ENCODE measurements at regions not wholly inside any gene's neighbourhood (a gene's known extent, or its start where the extent isn't known, plus 50 kb on each side); places are given as distances from the start of the nearest gene placed in this dataset.

- ChIA-PET CTCF (no interaction called here), RAD21 (ENCODE audit: low non-redundant PET in 1 of 2, low total read pairs in 2 of 2, uncharacterized antibody in 2 of 2, unreplicated experiment in 2 of 2) (no interaction called here), POLR2A (no interaction called here)
- Histone ChIP-seq H3K4me1 (ENCODE audit: control insufficient read depth in 1 of 2, insufficient read depth in 2 of 2, low read length in 2 of 2) (no peaks in the 10 kb centered on the region), H3K9ac (ENCODE audit: low read length) (no peak overlapping the region), H3K9me3 (ENCODE audit: control insufficient read depth in 1 of 2, insufficient read depth in 1 of 2, low read depth in 1 of 2, low read length in 2 of 2) (no peaks in the 10 kb centered on the region), H3K4me3 (replicated peaks in 1 of 2; ENCODE audit: low read depth in 1 of 2, low read length in 2 of 2) (no peak overlapping the region), H3K9me2 (ENCODE audit: insufficient read depth) (no peaks in the 10 kb centered on the region), H3K79me2 (ENCODE audit: insufficient read depth, low read length) (no peaks in the 10 kb centered on the region), H3K36me3 (ENCODE audit: control insufficient read depth in 1 of 2, insufficient read depth in 2 of 2, low read length in 2 of 2) (no peaks in the 10 kb centered on the region), H2AFZ (ENCODE audit: low read depth, low read length, poor library complexity, severe bottlenecking) (no peak overlapping the region), H3K4me2 (ENCODE audit: low read length) (no peak overlapping the region), H4K20me1 (ENCODE audit: insufficient read depth) (no peaks in the 10 kb centered on the region), H3K27ac (ENCODE audit: low read depth, low read length) (no peak overlapping the region), H3K27me3 (ENCODE audit: insufficient read depth, low read length) (no peaks in the 10 kb centered on the region)
- BruUV-seq (replicated peaks): no TSS peak
- DNase-seq (ENCODE audit: low read depth, low spot score) (no peak), ATAC-seq (no peak)
- intact Hi-C loops (cut with micrococcal nuclease): no loop called here
- TF ChIP-seq YY1 (IDR thresholded peaks at IDR 0.05; ENCODE audit: extremely low read depth, insufficient replicate concordance, low read depth, low read length) (no peak), JUND (IDR thresholded peaks at IDR 0.05) (no peak), POLR2AphosphoS5 (IDR thresholded peaks at IDR 0.05; ENCODE audit: low read depth, low read length) (no peak), ZBTB33 (IDR thresholded peaks at IDR 0.05; ENCODE audit: extremely low read depth, insufficient replicate concordance, low read length) (no peak), CTCF (IDR thresholded peaks at IDR 0.05 in 2 of 3, conservative IDR thresholded peaks at IDR 0.05 in 1 of 3; ENCODE audit: borderline replicate concordance in 1 of 3, insufficient read depth in 1 of 3, low read depth in 2 of 3, low read length in 2 of 3) (no peak), ZFX (IDR thresholded peaks at IDR 0.05) (no peak), EZH2phosphoT487 (IDR thresholded peaks at IDR 0.05; ENCODE audit: borderline replicate concordance) (no peak), RAD21 (IDR thresholded peaks at IDR 0.05; ENCODE audit: low read depth) (no peak), MAX (IDR thresholded peaks at IDR 0.05) (no peak), CBX3 (IDR thresholded peaks at IDR 0.05; ENCODE audit: low read depth) (no peak), EGR1 (IDR thresholded peaks at IDR 0.05; ENCODE audit: low read depth) (no peak), SRF (IDR thresholded peaks at IDR 0.05; ENCODE audit: low read depth) (no peak), SP1 (IDR thresholded peaks at IDR 0.05; ENCODE audit: low read depth) (no peak), TCF7L2 (IDR thresholded peaks at IDR 0.05; ENCODE audit: borderline replicate concordance, extremely low read depth, insufficient read depth, insufficient read length) (no peak), REST (IDR thresholded peaks at IDR 0.05; ENCODE audit: low read depth) (no peak), FOSL1 (IDR thresholded peaks at IDR 0.05; ENCODE audit: low read depth) (no peak), SIN3A (IDR thresholded peaks at IDR 0.05; ENCODE audit: low read depth) (no peak), EZH2 (IDR thresholded peaks at IDR 0.05) (no peak)
Observed at GRCh38 chr7:10646194-10646593, 327.5 kb upstream of the PHF14 start.
